ENCODE measurements at regions not wholly inside any gene's neighbourhood (a gene's known extent, or its start where the extent isn't known, plus 50 kb on each side); places are given as distances from the start of the nearest gene placed in this dataset.

- no peak for DNase-seq (ENCODE audit: low read depth)
These were observed 50.2 kb upstream of the CXCL8 start for GRCh38 chr4:73690051-73690738.

More at GRCh38 chr4:73690051-73690738, 50.2 kb upstream of the CXCL8 start:
- no peak for TF ChIP-seq CTCF (IDR thresholded peaks at IDR 0.05; ENCODE audit: insufficient read depth, low read depth, low read length, missing control alignments)
- H3K4me3 ChIP-seq (ENCODE audit: low read depth, low read length) = no peak overlapping the region
